ENCODE measurements at regions not wholly inside any gene's neighbourhood (a gene's known extent, or its start where the extent isn't known, plus 50 kb on each side); places are given as distances from the start of the nearest gene placed in this dataset.

- no peak for TF ChIP-seq POLR2A (IDR thresholded peaks at IDR 0.05; ENCODE audit: low read length)
- no peak for TF ChIP-seq GATA1 (IDR thresholded peaks at IDR 0.05; ENCODE audit: low read depth, low read length)
Measured at GRCh38 chr22:34462795-34463194, 542.5 kb upstream of the LARGE1 start.

All from erythroblast (primary cell).